ENCODE measurements at regions not wholly inside any gene's neighbourhood (a gene's known extent, or its start where the extent isn't known, plus 50 kb on each side); places are given as distances from the start of the nearest gene placed in this dataset.
"Not testable (repeated sequence)": the region's sequence is repeated elsewhere in the genome, so short reads cannot be mapped to it uniquely, and the experiment has no call there.

GRCh38 chr7:66554842-66555430 is 73.7 kb upstream of the KCTD7 start:
- DNase-seq (ENCODE audit: extremely low spot score, unreplicated experiment); H3K27me3 Mint-ChIP-seq (ENCODE audit: unreplicated experiment); H3K27ac Mint-ChIP-seq (ENCODE audit: unreplicated experiment); H3K9me3 Mint-ChIP-seq (ENCODE audit: unreplicated experiment); H3K4me3 Mint-ChIP-seq (ENCODE audit: unreplicated experiment); H3K4me1 Mint-ChIP-seq (ENCODE audit: unreplicated experiment): not testable (repeated sequence)
- H3K36me3 Mint-ChIP-seq (ENCODE audit: unreplicated experiment), result peaks cover 29% of the 10 kb centered on the region

GRCh38 chr7:66556177-66556548 is 72.5 kb upstream of the KCTD7 start:
- no peak for DNase-seq (ENCODE audit: extremely low spot score, unreplicated experiment)
- no peak overlapping the region for H3K4me3 Mint-ChIP-seq (ENCODE audit: unreplicated experiment)
- H3K9me3 Mint-ChIP-seq (ENCODE audit: unreplicated experiment), result no peaks in the 10 kb centered on the region
- TF ChIP-seq CTCF (IDR thresholded peaks at IDR 0.05), result no peak
- no peak overlapping the region for H3K27ac Mint-ChIP-seq (ENCODE audit: unreplicated experiment)
- H3K27me3 Mint-ChIP-seq (ENCODE audit: unreplicated experiment), result no peaks in the 10 kb centered on the region
- H3K4me1 Mint-ChIP-seq (ENCODE audit: unreplicated experiment), result peaks cover 9% of the 10 kb centered on the region
- H3K36me3 Mint-ChIP-seq (ENCODE audit: unreplicated experiment), result peaks cover 24% of the 10 kb centered on the region

GRCh38 chr7:66556549-66557213 is 72.0 kb upstream of the KCTD7 start:
- no peak for DNase-seq (ENCODE audit: extremely low spot score, unreplicated experiment)
- TF ChIP-seq CTCF (IDR thresholded peaks at IDR 0.05), result no peak
- H3K9me3 Mint-ChIP-seq (ENCODE audit: unreplicated experiment), result no peaks in the 10 kb centered on the region
- H3K27ac Mint-ChIP-seq (ENCODE audit: unreplicated experiment), result no peak overlapping the region
- H3K27me3 Mint-ChIP-seq (ENCODE audit: unreplicated experiment), result no peaks in the 10 kb centered on the region
- H3K36me3 Mint-ChIP-seq (ENCODE audit: unreplicated experiment), result peaks cover 19% of the 10 kb centered on the region
- peaks cover 9% of the 10 kb centered on the region for H3K4me1 Mint-ChIP-seq (ENCODE audit: unreplicated experiment)
- H3K4me3 Mint-ChIP-seq (ENCODE audit: unreplicated experiment), result no peak overlapping the region

- peaks cover 8% of the 10 kb centered on the region for H3K4me1 Mint-ChIP-seq (ENCODE audit: unreplicated experiment)
- TF ChIP-seq CTCF (IDR thresholded peaks at IDR 0.05), result peak; percentile 88
- H3K9me3 Mint-ChIP-seq (ENCODE audit: unreplicated experiment), result no peaks in the 10 kb centered on the region
- peaks cover 13% of the 10 kb centered on the region for H3K36me3 Mint-ChIP-seq (ENCODE audit: unreplicated experiment)
- DNase-seq (ENCODE audit: extremely low spot score, unreplicated experiment), result peak; percentile 92
- H3K4me3 Mint-ChIP-seq (ENCODE audit: unreplicated experiment), result no peak overlapping the region
- H3K27me3 Mint-ChIP-seq (ENCODE audit: unreplicated experiment), result no peaks in the 10 kb centered on the region
- no peak overlapping the region for H3K27ac Mint-ChIP-seq (ENCODE audit: unreplicated experiment)
Measured at GRCh38 chr7:66557214-66558200, 71.2 kb upstream of the KCTD7 start.

- Mint-ChIP-seq H3K4me3 (ENCODE audit: unreplicated experiment) (no peak overlapping the region), H3K36me3 (ENCODE audit: unreplicated experiment) (peaks cover 10% of the 10 kb centered on the region), H3K4me1 (ENCODE audit: unreplicated experiment) (peaks cover 6% of the 10 kb centered on the region), H3K27me3 (ENCODE audit: unreplicated experiment) (no peaks in the 10 kb centered on the region), H3K27ac (ENCODE audit: unreplicated experiment) (no peak overlapping the region), H3K9me3 (ENCODE audit: unreplicated experiment) (no peaks in the 10 kb centered on the region)
- no peak for DNase-seq (ENCODE audit: extremely low spot score, unreplicated experiment)
- no peak for TF ChIP-seq CTCF (IDR thresholded peaks at IDR 0.05)
Measured at GRCh38 chr7:66558201-66558641, 70.5 kb upstream of the KCTD7 start.

Measured in osteocyte (in vitro differentiated cells).